Caco-2 (cell line): ENCODE measurements at regions not wholly inside any gene's neighbourhood (a gene's known extent, or its start where the extent isn't known, plus 50 kb on each side); places are given as distances from the start of the nearest gene placed in this dataset.

Experiments
- BruUV-seq: library from RNA; stranded (reverse); fragments of 400-500 nt; replicated peaks from 2 replicates; lab custom pipeline; 2021; lab: Mats Ljungman, UMichigan
- CTCF ChIA-PET: fragments of 300-600 bp; sonication (Branson Sonifier 250); formaldehyde crosslinking; loops from one replicate; lab custom pipeline; 2022; ENCODE audit warnings: antibody characterized with exemption; lab: Charles Lee
- POLR2A ChIA-PET: fragments of 300-600 bp; sonication (Branson Sonifier 250); formaldehyde crosslinking; loops from one replicate; lab custom pipeline; 2022; ENCODE audit warnings: antibody characterized with exemption; lab: Charles Lee
- DNase-seq, 2 experiments: peaks; one replicate each; pipeline versions ENCODE4 v3.0.0 to v3.0.0-alpha.2; 2020 to 2022
- H3K27me3 ChIP-seq: replicated peaks from 2 replicates; pipeline ENCODE4 v1.6.0; 2011; ENCODE audit warnings: low read length; ENCODE audit not compliant: control insufficient read depth, insufficient read depth
- H3K36me3 ChIP-seq: 2 replicates; pipeline ENCODE4 v1.5.1; 2011; ENCODE audit warnings: low read length; ENCODE audit not compliant: control insufficient read depth, insufficient read depth
- H3K4me1 ChIP-seq: fragments of 250-450 bp; sonication (Bioruptor Pico); 2 replicates; pipeline ENCODE4 v1.5.1; 2020; ENCODE audit warnings: mild to moderate bottlenecking
- H3K4me3 ChIP-seq: 2 replicates; pipeline ENCODE4 v1.5.1; 2011; ENCODE audit warnings: low read depth, mild to moderate bottlenecking, control low read depth, low read length
- H3K9me3 ChIP-seq: fragments of 250-450 bp; sonication (Bioruptor Pico); 2 replicates; pipeline ENCODE4 v1.5.1; 2020; ENCODE audit warnings: mild to moderate bottlenecking, moderate library complexity
- H3K27ac Mint-ChIP-seq: one replicate; pipeline ENCODE4 v1.8.0; 2022; ENCODE audit warnings: mixed read lengths; ENCODE audit not compliant: unreplicated experiment
- H3K27me3 Mint-ChIP-seq: one replicate; pipeline ENCODE4 v1.8.0; 2022; ENCODE audit warnings: mixed read lengths; ENCODE audit not compliant: insufficient read depth, unreplicated experiment
- H3K36me3 Mint-ChIP-seq: one replicate; pipeline ENCODE4 v1.8.0; 2022; ENCODE audit warnings: mild to moderate bottlenecking, mixed read lengths; ENCODE audit not compliant: insufficient read depth, unreplicated experiment
- H3K4me1 Mint-ChIP-seq: one replicate; pipeline ENCODE4 v1.8.0; 2022; ENCODE audit warnings: low read depth, mixed read lengths; ENCODE audit not compliant: unreplicated experiment
- H3K4me3 Mint-ChIP-seq: one replicate; pipeline ENCODE4 v1.8.0; 2022; ENCODE audit warnings: mild to moderate bottlenecking, moderate library complexity, mixed read lengths; ENCODE audit not compliant: unreplicated experiment
- H3K9me3 Mint-ChIP-seq: one replicate; pipeline ENCODE4 v1.8.0; 2022; ENCODE audit warnings: mixed read lengths; ENCODE audit not compliant: unreplicated experiment
- CTCF ChIP-seq, 2 experiments: fragments of 200-600 bp in 1 of 2; IDR thresholded peaks; 1 replicate in 1 of 2; 2 replicates in 1 of 2; pipeline versions ENCODE4 v1.5.1 to v1.8.0; 2011 to 2022; ENCODE audit warnings: antibody characterized with exemption in 1 of 2, control low read depth in 1 of 2, inconsistent platforms in 1 of 2, low read depth in 1 of 2, low read length in 1 of 2, mild to moderate bottlenecking in 1 of 2, moderate library complexity in 1 of 2; ENCODE audit not compliant: insufficient read depth in 1 of 2, severe bottlenecking in 1 of 2, unreplicated experiment in 1 of 2
- intact Hi-C: fragments of 100-400 bp; cut with micrococcal nuclease; formaldehyde crosslinking; loops from one replicate; pipeline ENCODE4 v1.10.0; 2022; ENCODE audit not compliant: unreplicated experiment

- H3K27me3 ChIP-seq: no peaks in the 10 kb centered on the region
- BruUV-seq: no TSS peak
- Mint-ChIP-seq H3K9me3 (no peaks in the 10 kb centered on the region), H3K36me3 (no peaks in the 10 kb centered on the region), H3K27ac (no peak overlapping the region), H3K4me1 (peaks cover 5% of the 10 kb centered on the region), H3K27me3 (peaks cover 4% of the 10 kb centered on the region), H3K4me3 (no peak overlapping the region)
- H3K9me3 ChIP-seq: no peaks in the 10 kb centered on the region
- DNase-seq: no peak
- TF ChIP-seq CTCF (IDR thresholded peaks at IDR 0.05; ENCODE audit: insufficient read depth in 1 of 2, low read depth in 1 of 2, low read length in 1 of 2, severe bottlenecking in 1 of 2, unreplicated experiment in 1 of 2): no peak
- ChIA-PET CTCF (no interaction called here), POLR2A (no interaction called here)
- no peaks in the 10 kb centered on the region for H3K36me3 ChIP-seq
- intact Hi-C loops: no loop called here
- no peak overlapping the region for H3K4me3 ChIP-seq
- H3K4me1 ChIP-seq: no peaks in the 10 kb centered on the region
These were observed 321.1 kb downstream of the STIM2 start for GRCh38 chr4:27181693-27182092.

GRCh38 chr4:27182211-27182610, 321.6 kb downstream of the STIM2 start:
- intact Hi-C loops: no loop called here
- DNase-seq: no peak
- Mint-ChIP-seq H3K4me1 (no peaks in the 10 kb centered on the region), H3K9me3 (no peaks in the 10 kb centered on the region), H3K27ac (no peak overlapping the region), H3K27me3 (peaks cover 4% of the 10 kb centered on the region), H3K4me3 (no peak overlapping the region), H3K36me3 (no peaks in the 10 kb centered on the region)
- POLR2A ChIA-PET: no interaction called here
- Histone ChIP-seq H3K4me1 (no peaks in the 10 kb centered on the region), H3K4me3 (no peak overlapping the region), H3K36me3 (no peaks in the 10 kb centered on the region), H3K27me3 (no peaks in the 10 kb centered on the region), H3K9me3 (no peaks in the 10 kb centered on the region)
- no TSS peak for BruUV-seq
- no peak for TF ChIP-seq CTCF (IDR thresholded peaks at IDR 0.05; ENCODE audit: insufficient read depth in 1 of 2, low read depth in 1 of 2, low read length in 1 of 2, severe bottlenecking in 1 of 2, unreplicated experiment in 1 of 2)
- CTCF ChIA-PET: no interaction called here

- Mint-ChIP-seq H3K27ac (no peak overlapping the region), H3K27me3 (no peaks in the 10 kb centered on the region), H3K4me1 (no peaks in the 10 kb centered on the region), H3K4me3 (no peak overlapping the region), H3K9me3 (no peaks in the 10 kb centered on the region), H3K36me3 (no peaks in the 10 kb centered on the region)
- BruUV-seq: no TSS peak
- no peak for DNase-seq
- no peaks in the 10 kb centered on the region for H3K4me1 ChIP-seq
- CTCF ChIA-PET: no interaction called here
- H3K36me3 ChIP-seq: no peaks in the 10 kb centered on the region
- POLR2A ChIA-PET: no interaction called here
- no peak overlapping the region for H3K4me3 ChIP-seq
- no peaks in the 10 kb centered on the region for H3K9me3 ChIP-seq
- no peaks in the 10 kb centered on the region for H3K27me3 ChIP-seq
- intact Hi-C loops: no loop called here
- no peak for TF ChIP-seq CTCF (IDR thresholded peaks at IDR 0.05; ENCODE audit: insufficient read depth in 1 of 2, low read depth in 1 of 2, low read length in 1 of 2, severe bottlenecking in 1 of 2, unreplicated experiment in 1 of 2)
These were observed 324.0 kb downstream of the STIM2 start for GRCh38 chr4:27184508-27185155.
